Epithelial cell of esophagus (primary cell): ENCODE measurements at regions not wholly inside any gene's neighbourhood (a gene's known extent, or its start where the extent isn't known, plus 50 kb on each side); places are given as distances from the start of the nearest gene placed in this dataset.
"Not testable (repeated sequence)": the region's sequence is repeated elsewhere in the genome, so short reads cannot be mapped to it uniquely, and the experiment has no call there.

Experiments
- DNase-seq: peaks from one replicate; pipeline ENCODE4 v3.0.0; 2010; ENCODE audit warnings: low read depth
- H3K4me3 ChIP-seq: 2 replicates; pipeline ENCODE4 v1.5.1; 2011; ENCODE audit warnings: mild to moderate bottlenecking, low read length, control low read depth
- TF ChIP-seq, protein P1 (sequence below): IDR thresholded peaks from 2 replicates; pipeline ENCODE4 v1.5.1; 2011; ENCODE audit warnings: low read depth, mild to moderate bottlenecking, low read length, control low read depth, inconsistent platforms; ENCODE audit not compliant: insufficient read depth; ENCODE audit errors: missing control alignments

DNA sequence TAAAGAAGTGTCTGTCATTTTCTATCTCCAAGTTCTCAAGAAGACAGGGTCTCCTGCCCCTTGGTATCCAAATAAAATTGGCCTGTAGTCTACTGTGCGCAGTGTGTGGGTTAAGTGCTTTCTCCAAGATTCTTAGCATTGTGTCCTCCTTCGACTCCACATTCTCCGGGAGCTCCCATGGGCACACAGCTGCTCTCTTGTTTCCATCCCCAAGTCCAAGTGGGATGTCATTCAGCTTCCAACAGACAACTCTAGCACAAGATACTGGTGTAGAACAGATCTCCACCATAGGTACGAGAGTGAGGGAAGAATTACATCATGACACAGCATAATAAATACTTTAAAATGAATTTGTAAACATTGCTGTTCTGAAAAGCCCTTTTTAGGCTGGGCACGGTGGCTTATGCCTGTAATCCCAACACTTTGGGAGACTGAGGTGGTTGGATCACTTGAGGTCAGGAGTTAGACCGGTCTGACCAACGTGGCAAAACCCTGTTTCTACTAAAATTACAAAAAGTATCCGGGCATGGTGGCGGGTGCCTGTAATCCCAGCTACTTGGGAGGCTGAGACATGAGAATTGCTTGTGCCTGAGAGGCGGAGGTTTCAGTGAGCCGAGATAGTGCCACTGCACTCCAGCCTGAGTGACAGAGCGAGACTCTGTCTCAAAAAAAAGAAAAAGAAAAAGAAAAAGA, 196.2 kb downstream of the C9orf152 start:
- TF ChIP-seq, protein P1, sequence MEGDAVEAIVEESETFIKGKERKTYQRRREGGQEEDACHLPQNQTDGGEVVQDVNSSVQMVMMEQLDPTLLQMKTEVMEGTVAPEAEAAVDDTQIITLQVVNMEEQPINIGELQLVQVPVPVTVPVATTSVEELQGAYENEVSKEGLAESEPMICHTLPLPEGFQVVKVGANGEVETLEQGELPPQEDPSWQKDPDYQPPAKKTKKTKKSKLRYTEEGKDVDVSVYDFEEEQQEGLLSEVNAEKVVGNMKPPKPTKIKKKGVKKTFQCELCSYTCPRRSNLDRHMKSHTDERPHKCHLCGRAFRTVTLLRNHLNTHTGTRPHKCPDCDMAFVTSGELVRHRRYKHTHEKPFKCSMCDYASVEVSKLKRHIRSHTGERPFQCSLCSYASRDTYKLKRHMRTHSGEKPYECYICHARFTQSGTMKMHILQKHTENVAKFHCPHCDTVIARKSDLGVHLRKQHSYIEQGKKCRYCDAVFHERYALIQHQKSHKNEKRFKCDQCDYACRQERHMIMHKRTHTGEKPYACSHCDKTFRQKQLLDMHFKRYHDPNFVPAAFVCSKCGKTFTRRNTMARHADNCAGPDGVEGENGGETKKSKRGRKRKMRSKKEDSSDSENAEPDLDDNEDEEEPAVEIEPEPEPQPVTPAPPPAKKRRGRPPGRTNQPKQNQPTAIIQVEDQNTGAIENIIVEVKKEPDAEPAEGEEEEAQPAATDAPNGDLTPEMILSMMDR: no peak
- H3K4me3 ChIP-seq: no peak overlapping the region
- no peak for DNase-seq

- H3K4me3 ChIP-seq: no peak overlapping the region
- TF ChIP-seq, protein P1: no peak
- no peak for DNase-seq
Observed at GRCh38 chr9:110013064-110013463, 194.9 kb downstream of the C9orf152 start.

- no peak overlapping the region for H3K4me3 ChIP-seq
- TF ChIP-seq, protein P1: no peak
- peak; percentile 97 for DNase-seq
Observed at GRCh38 chr9:110015759-110016158, 192.2 kb downstream of the C9orf152 start.

DNA sequence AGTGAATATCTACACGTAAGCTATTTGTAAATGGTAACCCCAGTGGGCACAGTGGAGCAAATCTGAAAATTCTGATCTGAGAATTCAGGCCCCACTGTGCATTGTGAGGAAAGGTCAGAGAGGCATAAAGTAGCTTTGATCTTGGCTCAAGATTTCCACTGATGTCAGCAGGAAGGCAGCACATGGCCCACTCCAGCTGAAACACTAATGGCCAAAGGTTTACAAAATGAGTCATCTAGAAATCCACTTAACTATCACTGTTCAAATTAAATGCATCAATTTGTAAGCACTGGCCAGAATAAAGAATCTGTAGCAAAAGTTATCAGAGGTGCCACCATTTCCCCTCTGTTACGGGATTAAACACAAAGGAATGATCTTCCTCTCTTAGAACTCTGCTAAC, 191.6 kb downstream of the C9orf152 start:
- DNase-seq: peak; percentile 57
- TF ChIP-seq, protein P1: no peak

GRCh38 chr9:110020216-110020615, 187.7 kb downstream of the C9orf152 start:
- DNase-seq: peak; percentile 37
- not testable (repeated sequence) for H3K4me3 ChIP-seq

More for the DNA sequence above, 191.6 kb downstream of the C9orf152 start:
- no peak overlapping the region for H3K4me3 ChIP-seq

GRCh38 chr9:110021891-110022290, 186.1 kb downstream of the C9orf152 start:
- TF ChIP-seq, protein P1: no peak
- no peak for DNase-seq
- H3K4me3 ChIP-seq: no peak overlapping the region

- DNase-seq, H3K4me3 ChIP-seq: not testable (repeated sequence)
Observed at GRCh38 chr9:110023221-110023620, 184.7 kb downstream of the C9orf152 start.

- DNase-seq: no peak
- no peak overlapping the region for H3K4me3 ChIP-seq
- TF ChIP-seq, protein P1: no peak
Observed at GRCh38 chr9:110025551-110026170, 182.3 kb downstream of the C9orf152 start.
